T-cell (primary cell): ENCODE measurements at regions not wholly inside any gene's neighbourhood (a gene's known extent, or its start where the extent isn't known, plus 50 kb on each side); places are given as distances from the start of the nearest gene placed in this dataset.

Experiments
- ATAC-seq, 4 experiments: fragments of 200-7000 bp in 3 of 4; fragments of 150-1000 bp in 1 of 4; cut with Tn5 transposase; replicated peaks in 1 of 4; 1 replicate in 3 of 4; 2 replicates in 1 of 4; pipeline ENCODE4 v1.10.0; 2021; ENCODE audit warnings: moderate library complexity in 3 of 4, mild to moderate bottlenecking in 2 of 4, moderate number of reproducible peaks in 1 of 4
- CTCF ChIA-PET, 2 donors: fragments of 300-600 bp; sonication (Branson Sonifier 250); formaldehyde crosslinking; loops; one replicate each; lab custom pipeline; 2022; ENCODE audit warnings: antibody characterized with exemption in 2 of 2; lab: Charles Lee
- POLR2A ChIA-PET, 2 donors: fragments of 300-600 bp; sonication (Branson Sonifier 250); formaldehyde crosslinking; loops; one replicate each; lab custom pipeline; 2022; ENCODE audit warnings: antibody characterized with exemption in 2 of 2; lab: Charles Lee
- DNase-seq, 35 experiments: peaks; one replicate each; pipeline versions ENCODE4 v3.0.0 to v3.0.0-alpha.2; 2013 to 2023
- H3K27ac ChIP-seq: one replicate; pipeline ENCODE4 v1.5.1; 2013; ENCODE audit warnings: low read length
- H3K27me3 ChIP-seq, 2 experiments: replicated peaks in 1 of 2; 1 replicate in 1 of 2; 2 replicates in 1 of 2; pipeline versions ENCODE4 v1.6.1 to v1.7.0; 2013; ENCODE audit warnings: low read length in 1 of 2, mixed read lengths in 1 of 2; ENCODE audit not compliant: control insufficient read depth in 2 of 2, insufficient read depth in 2 of 2; ENCODE audit errors: extremely low read depth in 1 of 2
- H3K36me3 ChIP-seq, 2 donors: 1 replicate in 1 of 2; 2 replicates in 1 of 2; pipeline versions ENCODE4 v1.6.1 to v1.7.0; 2013; ENCODE audit warnings: low read length in 1 of 2; ENCODE audit not compliant: control insufficient read depth in 2 of 2, insufficient read depth in 1 of 2; ENCODE audit errors: extremely low read depth in 1 of 2
- H3K4me1 ChIP-seq, 2 experiments: 1 replicate in 1 of 2; 2 replicates in 1 of 2; pipeline versions ENCODE4 v1.6.1 to v1.7.0; 2013; ENCODE audit warnings: low read length in 2 of 2, mixed read lengths in 1 of 2; ENCODE audit not compliant: insufficient read depth in 2 of 2, control insufficient read depth in 1 of 2; ENCODE audit errors: extremely low read depth in 1 of 2
- H3K4me3 ChIP-seq, 2 donors: 1 replicate in 1 of 2; 2 replicates in 1 of 2; pipeline versions ENCODE4 v1.5.1 to v1.7.0; 2013; ENCODE audit warnings: mild to moderate bottlenecking in 2 of 2, low read length in 1 of 2, moderate library complexity in 1 of 2; ENCODE audit not compliant: control insufficient read depth in 1 of 2; ENCODE audit errors: extremely low read depth in 1 of 2
- H3K9me3 ChIP-seq: 2 replicates; pipeline ENCODE4 v1.7.0; 2013
- H3K27ac Mint-ChIP-seq, 2 donors: one replicate each; pipeline ENCODE4 v1.8.0; 2020 to 2021; ENCODE audit warnings: mild to moderate bottlenecking in 2 of 2, mixed read lengths in 2 of 2
- H3K27me3 Mint-ChIP-seq, 2 donors: one replicate each; pipeline ENCODE4 v1.8.0; 2021 to 2022; ENCODE audit warnings: mixed read lengths in 2 of 2
- H3K36me3 Mint-ChIP-seq: one replicate; pipeline ENCODE4 v1.8.0; 2021; ENCODE audit warnings: mixed read lengths
- H3K4me1 Mint-ChIP-seq, 3 donors: one replicate each; pipeline ENCODE4 v1.8.0; 2020 to 2022; ENCODE audit warnings: mixed read lengths in 3 of 3, mild to moderate bottlenecking in 1 of 3
- H3K4me3 Mint-ChIP-seq, 3 donors: one replicate each; pipeline ENCODE4 v1.8.0; 2020 to 2022; ENCODE audit warnings: mild to moderate bottlenecking in 3 of 3, mixed read lengths in 3 of 3, moderate library complexity in 3 of 3
- H3K9me3 Mint-ChIP-seq, 3 donors: one replicate each; pipeline ENCODE4 v1.8.0; 2020 to 2022; ENCODE audit warnings: mixed read lengths in 3 of 3
- WGBS: methylation state at CpG from one replicate; pipeline ENCODE4 v1.1.5; 2013; ENCODE audit warnings: missing lambda C conversion rate; ENCODE audit not compliant: insufficient coverage; 5-methylcytosine and 5-hydroxymethylcytosine counted together

DNA sequence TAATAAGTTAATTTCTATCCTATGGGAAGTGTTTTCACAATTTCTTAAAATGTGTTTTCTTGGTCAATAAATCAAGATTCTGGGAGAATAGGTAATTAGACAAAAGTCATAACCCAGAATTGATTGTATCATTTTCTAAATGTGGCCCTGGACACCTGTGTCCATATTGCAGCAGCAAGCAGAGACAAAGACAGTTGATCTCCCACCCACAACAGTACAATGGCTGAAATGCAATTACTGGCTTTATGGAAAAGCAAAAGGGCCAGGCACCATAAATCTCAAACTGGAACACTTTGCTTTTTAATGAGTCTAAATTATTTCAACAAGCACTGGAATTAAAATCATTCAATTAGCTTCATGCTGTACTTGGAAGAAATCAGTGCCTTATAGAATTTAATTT is 157.2 kb downstream of the ESM1 start:
- no peak overlapping the region for H3K4me3 Mint-ChIP-seq
- no peaks in the 10 kb centered on the region for H3K36me3 ChIP-seq
- no peaks in the 10 kb centered on the region for H3K9me3 Mint-ChIP-seq
- peaks cover 2 to 5% (median 5%) of the 10 kb centered on the region in 3 donors for H3K4me1 Mint-ChIP-seq
- no peaks in the 10 kb centered on the region for H3K27me3 ChIP-seq
- no peak overlapping the region for H3K27ac Mint-ChIP-seq
- H3K27ac ChIP-seq: no peak overlapping the region
- H3K4me1 ChIP-seq: peaks cover 0 to 3% of the 10 kb centered on the region in 2 experiments
- POLR2A ChIA-PET: interaction anchor here in 1 of 2 donors (0.6 kb wide), 1 partner anchor 1911 kb away, joined by 3 read pairs; no protein-coding TSS in a partner anchor
- no peak for DNase-seq
- ATAC-seq: no peak
- H3K9me3 ChIP-seq: no peaks in the 10 kb centered on the region
- no peaks in the 10 kb centered on the region for H3K27me3 Mint-ChIP-seq
- CTCF ChIA-PET: interaction anchor here in 1 of 2 donors (0.7 kb wide), 1 partner anchor 78 kb away, joined by 3 read pairs; no protein-coding TSS in a partner anchor
- H3K4me3 ChIP-seq: no peak overlapping the region
- H3K36me3 Mint-ChIP-seq: no peaks in the 10 kb centered on the region

DNA sequence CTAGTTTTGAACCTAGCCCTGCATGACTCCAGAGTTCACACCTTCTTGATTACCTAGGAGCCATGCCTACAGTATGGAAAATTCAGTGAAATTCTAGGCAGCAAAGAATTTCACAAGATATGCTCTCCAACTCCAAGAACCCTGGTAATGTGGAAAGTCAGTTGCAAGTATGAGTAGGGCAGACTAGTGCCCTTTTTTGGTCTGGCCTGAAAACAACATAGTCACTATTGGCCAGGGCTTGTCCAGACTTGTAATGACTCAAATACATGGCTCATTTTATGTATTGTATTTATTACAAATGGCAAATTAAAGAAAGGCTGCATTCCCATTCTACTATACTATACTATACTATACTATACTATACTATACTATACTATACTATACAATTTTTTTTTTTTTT is 160.4 kb downstream of the ESM1 start:
- no peaks in the 10 kb centered on the region for H3K4me1 Mint-ChIP-seq
- CTCF ChIA-PET: no interaction called here
- no peak for ATAC-seq

DNA sequence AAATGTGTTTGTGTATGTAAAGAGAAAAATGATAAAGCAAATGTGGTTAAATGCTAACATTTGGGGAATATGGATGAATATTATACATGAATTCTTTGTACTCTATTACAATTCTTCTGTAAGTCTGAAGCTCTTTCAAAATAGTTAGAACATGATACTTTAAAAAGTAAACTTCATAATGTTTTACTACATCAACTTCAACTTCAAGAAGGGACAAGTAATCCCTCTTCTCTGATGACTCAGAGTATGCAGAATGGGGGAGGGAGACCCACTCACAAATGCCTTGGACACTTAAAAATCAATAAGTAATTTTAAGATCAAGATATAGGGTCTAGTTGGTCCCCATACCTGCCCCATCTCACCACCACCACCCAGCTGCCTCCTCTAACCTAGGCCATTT is 162.4 kb downstream of the ESM1 start:
- H3K4me3 Mint-ChIP-seq: no peak overlapping the region

More for the DNA sequence above, 160.4 kb downstream of the ESM1 start:
- Histone ChIP-seq H3K27ac (no peak overlapping the region), H3K36me3 (no peaks in the 10 kb centered on the region), H3K27me3 (no peaks in the 10 kb centered on the region), H3K9me3 (no peaks in the 10 kb centered on the region), H3K4me3 (no peak overlapping the region), H3K4me1 (peaks cover 0 to 3% of the 10 kb centered on the region in 2 experiments)
- Mint-ChIP-seq H3K4me3 (no peak overlapping the region), H3K36me3 (no peaks in the 10 kb centered on the region), H3K9me3 (no peaks in the 10 kb centered on the region), H3K27ac (no peak overlapping the region), H3K27me3 (peaks cover 0 to 3% of the 10 kb centered on the region in 2 donors)
- POLR2A ChIA-PET: no interaction called here
- DNase-seq: no peak

DNA sequence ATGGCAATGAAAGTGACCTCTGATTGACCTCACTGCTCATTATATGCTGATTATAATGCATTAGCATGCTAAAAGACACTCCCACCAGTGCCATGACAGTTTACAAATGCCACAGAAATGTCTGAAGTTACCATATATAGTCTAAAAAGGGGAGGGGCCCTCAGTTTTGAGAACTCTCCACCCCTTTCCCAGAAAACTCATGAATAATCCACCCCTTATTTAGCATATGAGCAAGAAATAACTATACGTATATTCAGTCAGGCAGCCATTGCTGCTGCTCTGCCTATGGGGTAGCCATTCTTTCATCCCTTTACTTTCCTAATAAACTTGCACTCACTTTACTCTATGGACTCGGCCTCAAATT is 163.1 kb downstream of the ESM1 start:
- Histone ChIP-seq H3K36me3 (no peaks in the 10 kb centered on the region), H3K4me1 (no peaks in the 10 kb centered on the region), H3K9me3 (no peaks in the 10 kb centered on the region), H3K27ac (no peak overlapping the region), H3K4me3 (no peak overlapping the region), H3K27me3 (no peaks in the 10 kb centered on the region)
- Mint-ChIP-seq H3K4me1 (no peaks in the 10 kb centered on the region), H3K9me3 (no peaks in the 10 kb centered on the region), H3K4me3 (no peak overlapping the region), H3K27ac (no peak overlapping the region), H3K36me3 (no peaks in the 10 kb centered on the region), H3K27me3 (peaks cover 0 to 3% of the 10 kb centered on the region in 2 donors)
- no peak for DNase-seq
- CTCF ChIA-PET: interaction anchor here in 1 of 2 donors (0.6 kb wide), 1 partner anchor 45 kb away, joined by 3 read pairs; no protein-coding TSS in a partner anchor
- no peak for ATAC-seq
- POLR2A ChIA-PET: no interaction called here
- WGBS: no CpG with 5 or more reads among the region's 2 CpGs

More for the DNA sequence above, 162.4 kb downstream of the ESM1 start:
- DNase-seq (no peak), ATAC-seq (no peak)
- Mint-ChIP-seq H3K27me3 (peaks cover 0 to 3% of the 10 kb centered on the region in 2 donors), H3K4me1 (no peaks in the 10 kb centered on the region), H3K27ac (no peak overlapping the region), H3K9me3 (no peaks in the 10 kb centered on the region), H3K36me3 (no peaks in the 10 kb centered on the region)
- no peak overlapping the region for H3K27ac ChIP-seq
- H3K27me3 ChIP-seq: no peaks in the 10 kb centered on the region
- no peaks in the 10 kb centered on the region for H3K36me3 ChIP-seq
- H3K9me3 ChIP-seq: no peaks in the 10 kb centered on the region
- H3K4me3 ChIP-seq: no peak overlapping the region
- no peaks in the 10 kb centered on the region for H3K4me1 ChIP-seq
- CTCF ChIA-PET: no interaction called here
- POLR2A ChIA-PET: no interaction called here

DNA sequence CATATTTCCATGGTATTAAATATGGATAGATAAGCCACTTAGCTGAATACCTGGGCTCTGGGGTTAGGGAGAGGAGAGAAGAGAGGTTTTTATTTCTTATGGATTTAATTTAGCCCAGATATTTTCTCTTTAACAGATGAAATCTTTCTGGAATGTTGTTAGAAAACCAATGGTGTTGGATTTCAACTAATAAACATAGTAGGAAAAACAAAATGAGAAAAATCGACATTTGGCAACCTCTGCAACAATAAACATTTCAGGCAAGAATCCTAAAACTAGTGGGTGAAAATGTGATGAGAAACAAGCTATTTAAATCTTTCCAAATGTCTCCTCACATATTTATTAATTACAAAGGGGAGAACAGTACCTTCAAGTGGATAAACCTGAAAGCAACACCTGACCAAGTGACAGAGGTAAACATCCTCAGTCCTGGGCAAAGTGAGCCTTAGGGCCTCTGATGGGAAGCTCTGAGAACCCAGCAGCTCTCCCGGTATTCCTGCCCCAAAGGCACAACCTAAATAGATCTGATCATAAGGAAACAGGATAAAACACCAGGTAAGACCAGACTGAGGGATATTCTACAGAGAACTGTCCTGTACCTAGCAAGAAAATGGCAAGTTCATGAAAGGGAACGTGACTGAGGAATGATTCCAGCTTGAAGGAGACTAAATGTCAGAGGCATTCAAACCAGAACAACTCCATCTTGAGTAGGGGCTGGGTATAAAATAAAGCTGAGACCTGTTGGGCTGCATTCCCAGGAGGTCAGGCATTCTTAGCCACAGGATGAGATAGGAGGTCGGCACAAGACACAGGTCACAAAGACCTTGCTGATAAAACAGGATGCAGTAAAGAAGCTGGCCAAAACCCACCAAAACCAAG is 163.7 kb downstream of the ESM1 start:
- Histone ChIP-seq H3K9me3 (no peaks in the 10 kb centered on the region), H3K36me3 (no peaks in the 10 kb centered on the region), H3K4me1 (no peaks in the 10 kb centered on the region), H3K27ac (no peak overlapping the region), H3K27me3 (no peaks in the 10 kb centered on the region), H3K4me3 (no peak overlapping the region)
- no peak for ATAC-seq
- H3K9me3 Mint-ChIP-seq: no peaks in the 10 kb centered on the region
- WGBS: 70% methylated on average over 2 of the region's 4 CpGs
- no peak overlapping the region for H3K27ac Mint-ChIP-seq
- ChIA-PET POLR2A (no interaction called here), CTCF (interaction anchor here (0.5 to 1.0 kb wide), 4 partner anchors 23 to 238 kb away, joined by 3 to 12 read pairs (median 3); no protein-coding TSS in a partner anchor)
- H3K36me3 Mint-ChIP-seq: no peaks in the 10 kb centered on the region
- no peaks in the 10 kb centered on the region for H3K4me1 Mint-ChIP-seq
- no peak for DNase-seq
- H3K4me3 Mint-ChIP-seq: no peak overlapping the region
- peaks cover 0 to 3% of the 10 kb centered on the region in 2 donors for H3K27me3 Mint-ChIP-seq

DNA sequence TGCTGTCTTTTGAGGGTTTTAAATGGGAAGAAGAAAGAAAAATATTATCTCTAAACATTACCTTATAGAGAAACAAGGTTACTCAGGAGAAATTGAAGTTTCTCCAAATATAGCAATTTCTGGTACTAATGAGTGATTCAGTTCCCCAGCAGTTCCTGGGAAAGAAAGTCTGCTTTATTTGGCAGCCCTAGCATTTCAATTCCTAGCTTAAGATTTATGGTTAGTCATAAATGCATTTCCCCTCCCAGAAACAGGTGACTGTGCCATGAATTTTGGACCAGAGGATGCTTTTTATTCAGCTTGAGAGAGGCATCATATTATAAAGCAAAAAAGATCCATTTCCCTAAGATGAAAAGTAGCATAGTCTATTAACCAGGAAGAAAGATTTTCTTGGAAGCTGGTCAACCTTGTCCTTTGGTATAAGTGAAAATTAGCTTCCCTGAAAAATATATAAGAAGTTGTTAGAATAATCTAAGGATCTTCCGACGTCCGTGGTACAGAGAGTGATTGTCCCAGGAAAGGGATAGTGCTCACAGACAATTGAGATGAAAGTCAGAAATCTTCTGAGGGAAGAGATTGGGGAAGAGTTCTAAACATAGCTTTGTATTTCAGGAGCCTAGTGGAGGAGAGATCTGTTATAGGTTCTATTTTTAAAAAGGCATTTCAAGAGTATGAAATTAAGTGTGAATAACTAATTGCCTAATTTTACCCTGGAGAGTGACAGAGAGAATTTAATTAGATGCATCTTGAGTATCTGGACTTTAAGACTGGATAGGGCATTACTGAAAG is 164.9 kb downstream of the ESM1 start:
- Histone ChIP-seq H3K9me3 (no peaks in the 10 kb centered on the region), H3K4me1 (no peaks in the 10 kb centered on the region), H3K27ac (no peak overlapping the region), H3K36me3 (no peaks in the 10 kb centered on the region), H3K27me3 (no peaks in the 10 kb centered on the region), H3K4me3 (no peak overlapping the region)
- 90% methylated on average over 3 of the region's 3 CpGs for WGBS
- Mint-ChIP-seq H3K4me3 (no peak overlapping the region), H3K4me1 (no peaks in the 10 kb centered on the region), H3K36me3 (no peaks in the 10 kb centered on the region), H3K27me3 (peaks cover 3% of the 10 kb centered on the region in 2 donors), H3K27ac (no peak overlapping the region), H3K9me3 (no peaks in the 10 kb centered on the region)
- ChIA-PET CTCF (interaction anchor here (0.5 to 1.0 kb wide), 3 partner anchors 24 to 506 kb away, joined by 3 to 12 read pairs (median 12); no protein-coding TSS in a partner anchor), POLR2A (interaction anchor here in 1 of 2 donors (0.6 kb wide), 1 partner anchor 1432 kb away, joined by 3 read pairs; no protein-coding TSS in a partner anchor)
- DNase-seq (no peak), ATAC-seq (no peak)
